Transverse colon (tissue), 4 donors: ENCODE measurements at regions not wholly inside any gene's neighbourhood (a gene's known extent, or its start where the extent isn't known, plus 50 kb on each side); places are given as distances from the start of the nearest gene placed in this dataset.

ENCODE experiments used
- DNase-seq: peaks from one replicate; pipeline ENCODE4 v3.0.0-alpha.2; 2019
- H3K27ac ChIP-seq, 4 donors: fragments of 200-600 bp; sonication (generic); 2 replicates each; pipeline ENCODE4 v1.5.1; 2016 to 2018; ENCODE audit warnings: inconsistent platforms in 4 of 4
- H3K27me3 ChIP-seq: fragments of 200-600 bp; sonication (generic); 2 replicates; pipeline ENCODE4 v1.5.1; 2017; ENCODE audit warnings: inconsistent platforms
- H3K36me3 ChIP-seq, 4 donors: fragments of 200-600 bp; sonication (generic); 2 replicates each; pipeline ENCODE4 v1.5.1; 2017 to 2019; ENCODE audit warnings: inconsistent platforms in 4 of 4
- H3K4me1 ChIP-seq, 4 donors: fragments of 200-600 bp; sonication (generic); 2 replicates each; pipeline ENCODE4 v1.5.1; 2017 to 2020; ENCODE audit warnings: inconsistent platforms in 4 of 4
- H3K4me3 ChIP-seq, 4 donors: fragments of 200-600 bp; sonication (generic); 1 replicate in 1 of 4; 2 replicates in 3 of 4; pipeline versions ENCODE4 v1.5.1 to v1.6.1; 2017 to 2019; ENCODE audit warnings: inconsistent platforms in 4 of 4
- H3K9me3 ChIP-seq, 2 donors: fragments of 200-600 bp; sonication (generic); 2 replicates each; pipeline ENCODE4 v1.5.1; 2017 to 2019; ENCODE audit warnings: inconsistent platforms in 2 of 2
- CTCF ChIP-seq, 5 experiments: fragments of 200-600 bp in 3 of 5; fragments of 450-650 bp in 2 of 5; sonication (generic) in 3 of 5; IDR thresholded peaks; 1 replicate in 2 of 5; 2 replicates in 3 of 5; pipeline ENCODE4 v1.5.1; 2016 to 2017; ENCODE audit warnings: antibody characterized with exemption in 5 of 5, inconsistent platforms in 3 of 5, mild to moderate bottlenecking in 2 of 5, moderate library complexity in 1 of 5
- EP300 ChIP-seq: sonication (generic); formaldehyde crosslinking; IDR thresholded peaks from one replicate; pipeline ENCODE4 v1.6.1; 2017; ENCODE audit warnings: antibody characterized with exemption, low read depth
- POLR2A ChIP-seq: fragments of 450-650 bp; IDR thresholded peaks from one replicate; pipeline ENCODE4 v1.6.1; 2016; ENCODE audit warnings: antibody characterized with exemption, mild to moderate bottlenecking, moderate library complexity
- POLR2AphosphoS5 ChIP-seq, 3 donors: sonication (generic); formaldehyde crosslinking; IDR thresholded peaks; one replicate each; pipeline ENCODE4 v1.6.1; 2016; ENCODE audit warnings: antibody characterized with exemption in 3 of 3
- WGBS, 2 donors: methylation state at CpG; one replicate each; pipeline ENCODE4 v1.1.5; 2018; ENCODE audit warnings: low coverage in 1 of 2; 5-methylcytosine and 5-hydroxymethylcytosine counted together
- in situ Hi-C, 4 donors: fragments of 200-750 bp; cut with MboI; loops; one replicate each; pipeline versions ENCODE4 v1.15.0 to v1.15.1; 2017; ENCODE audit warnings: low sequenced_read_pairs in 3 of 4, low pct_ligation_motif_present in 1 of 4, low pct_unique_long_range_greater_than_20kb in 1 of 4
- intact Hi-C: fragments of 100-400 bp; cut with DNase I; formaldehyde crosslinking; loops from one replicate; pipeline ENCODE4 v1.15.1; 2023; ENCODE audit warnings: low total_unique reads

- Histone ChIP-seq H3K36me3 (no peaks in the 10 kb centered on the region), H3K27me3 (no peaks in the 10 kb centered on the region), H3K27ac (no peak overlapping the region), H3K4me1 (no peaks in the 10 kb centered on the region), H3K4me3 (no peak overlapping the region), H3K9me3 (no peaks in the 10 kb centered on the region)
- DNase-seq, result no peak
- in situ Hi-C loops (no loop called here), intact Hi-C loops (no loop called here)
- WGBS, 2 donors, result 88 to 93% methylated on average over 4 of the region's 4 CpGs
- TF ChIP-seq EP300 (no peak), POLR2AphosphoS5 (IDR thresholded peaks at IDR 0.05) (no peak), CTCF (IDR thresholded peaks at IDR 0.05) (no peak), POLR2A (no peak)
These were observed 172.3 kb upstream of the AFDN start for GRCh38 chr6:167654389-167654788.

GRCh38 chr6:167655174-167655821, 171.4 kb upstream of the AFDN start:
- H3K27me3 ChIP-seq, result no peaks in the 10 kb centered on the region
- no peaks in the 10 kb centered on the region for H3K9me3 ChIP-seq
- H3K27ac ChIP-seq, result no peak overlapping the region
- no peak for TF ChIP-seq POLR2A
- TF ChIP-seq POLR2AphosphoS5 (IDR thresholded peaks at IDR 0.05), result no peak
- no peak for DNase-seq
- intact Hi-C loops, result no loop called here
- 82 to 88% methylated on average over 4 of the region's 4 CpGs for WGBS, 2 donors
- no peaks in the 10 kb centered on the region for H3K4me1 ChIP-seq
- H3K4me3 ChIP-seq, result no peak overlapping the region
- H3K36me3 ChIP-seq, result no peaks in the 10 kb centered on the region
- in situ Hi-C loops, result no loop called here

- no peak for TF ChIP-seq POLR2AphosphoS5 (IDR thresholded peaks at IDR 0.05)
- TF ChIP-seq POLR2A, result no peak
- TF ChIP-seq CTCF (IDR thresholded peaks at IDR 0.05), result no peak
- TF ChIP-seq EP300, result no peak
- no peaks in the 10 kb centered on the region for H3K27me3 ChIP-seq
- no peaks in the 10 kb centered on the region for H3K9me3 ChIP-seq
- no peak for DNase-seq
- in situ Hi-C loops (no loop called here), intact Hi-C loops (no loop called here)
- no peaks in the 10 kb centered on the region for H3K36me3 ChIP-seq
- no peak overlapping the region for H3K4me3 ChIP-seq
- 92 to 93% methylated on average over 2 to 5 of the region's 5 CpGs for WGBS, 2 donors
- H3K4me1 ChIP-seq, result peaks cover 0 to 16% (median 2%) of the 10 kb centered on the region in 4 donors
- no peak overlapping the region for H3K27ac ChIP-seq
These were observed 168.6 kb upstream of the AFDN start for GRCh38 chr6:167658106-167658505.

GRCh38 chr6:167659046-167659445, 167.7 kb upstream of the AFDN start:
- in situ Hi-C loops, result no loop called here
- no peaks in the 10 kb centered on the region for H3K36me3 ChIP-seq
- H3K4me3 ChIP-seq, result no peak overlapping the region
- intact Hi-C loops, result no loop called here
- no peak overlapping the region for H3K27ac ChIP-seq
- peaks cover 0 to 16% (median 2%) of the 10 kb centered on the region in 4 donors for H3K4me1 ChIP-seq
- H3K9me3 ChIP-seq, result no peaks in the 10 kb centered on the region
- H3K27me3 ChIP-seq, result no peaks in the 10 kb centered on the region
- WGBS, 2 donors, result 88 to 98% methylated on average over 4 of the region's 4 CpGs
- no peak for DNase-seq
- TF ChIP-seq CTCF (IDR thresholded peaks at IDR 0.05), result no peak
- TF ChIP-seq POLR2AphosphoS5 (IDR thresholded peaks at IDR 0.05), result no peak
- TF ChIP-seq POLR2A, result no peak
- no peak for TF ChIP-seq EP300

GRCh38 chr6:167660424-167660823, 166.3 kb upstream of the AFDN start:
- TF ChIP-seq POLR2A (no peak), POLR2AphosphoS5 (IDR thresholded peaks at IDR 0.05) (no peak), CTCF (IDR thresholded peaks at IDR 0.05) (no peak), EP300 (no peak)
- Histone ChIP-seq H3K4me1 (peaks cover 0 to 16% (median 2%) of the 10 kb centered on the region in 4 donors), H3K4me3 (no peak overlapping the region), H3K27ac (no peak overlapping the region), H3K36me3 (no peaks in the 10 kb centered on the region), H3K9me3 (no peaks in the 10 kb centered on the region), H3K27me3 (no peaks in the 10 kb centered on the region)
- intact Hi-C loops (no loop called here), in situ Hi-C loops (no loop called here)
- WGBS, 2 donors, result 73 to 75% methylated on average over 4 of the region's 4 CpGs
- no peak for DNase-seq
